Caco-2 (cell line): ENCODE measurements at regions not wholly inside any gene's neighbourhood (a gene's known extent, or its start where the extent isn't known, plus 50 kb on each side); places are given as distances from the start of the nearest gene placed in this dataset.
A peak's percentile ranks its signal among the peaks of the same experiment; 100 is the strongest.

Source experiments
- BruUV-seq: library from RNA; stranded (reverse); fragments of 400-500 nt; replicated peaks from 2 replicates; lab custom pipeline; 2021; lab: Mats Ljungman, UMichigan
- CTCF ChIA-PET: fragments of 300-600 bp; sonication (Branson Sonifier 250); formaldehyde crosslinking; loops from one replicate; lab custom pipeline; 2022; ENCODE audit warnings: antibody characterized with exemption; lab: Charles Lee
- POLR2A ChIA-PET: fragments of 300-600 bp; sonication (Branson Sonifier 250); formaldehyde crosslinking; loops from one replicate; lab custom pipeline; 2022; ENCODE audit warnings: antibody characterized with exemption; lab: Charles Lee
- DNase-seq, 2 experiments: peaks; one replicate each; pipeline versions ENCODE4 v3.0.0 to v3.0.0-alpha.2; 2020 to 2022
- H3K27me3 ChIP-seq: replicated peaks from 2 replicates; pipeline ENCODE4 v1.6.0; 2011; ENCODE audit warnings: low read length; ENCODE audit not compliant: control insufficient read depth, insufficient read depth
- H3K36me3 ChIP-seq: 2 replicates; pipeline ENCODE4 v1.5.1; 2011; ENCODE audit warnings: low read length; ENCODE audit not compliant: control insufficient read depth, insufficient read depth
- H3K4me1 ChIP-seq: fragments of 250-450 bp; sonication (Bioruptor Pico); 2 replicates; pipeline ENCODE4 v1.5.1; 2020; ENCODE audit warnings: mild to moderate bottlenecking
- H3K4me3 ChIP-seq: 2 replicates; pipeline ENCODE4 v1.5.1; 2011; ENCODE audit warnings: low read depth, mild to moderate bottlenecking, control low read depth, low read length
- H3K9me3 ChIP-seq: fragments of 250-450 bp; sonication (Bioruptor Pico); 2 replicates; pipeline ENCODE4 v1.5.1; 2020; ENCODE audit warnings: mild to moderate bottlenecking, moderate library complexity
- H3K27ac Mint-ChIP-seq: one replicate; pipeline ENCODE4 v1.8.0; 2022; ENCODE audit warnings: mixed read lengths; ENCODE audit not compliant: unreplicated experiment
- H3K27me3 Mint-ChIP-seq: one replicate; pipeline ENCODE4 v1.8.0; 2022; ENCODE audit warnings: mixed read lengths; ENCODE audit not compliant: insufficient read depth, unreplicated experiment
- H3K36me3 Mint-ChIP-seq: one replicate; pipeline ENCODE4 v1.8.0; 2022; ENCODE audit warnings: mild to moderate bottlenecking, mixed read lengths; ENCODE audit not compliant: insufficient read depth, unreplicated experiment
- H3K4me1 Mint-ChIP-seq: one replicate; pipeline ENCODE4 v1.8.0; 2022; ENCODE audit warnings: low read depth, mixed read lengths; ENCODE audit not compliant: unreplicated experiment
- H3K4me3 Mint-ChIP-seq: one replicate; pipeline ENCODE4 v1.8.0; 2022; ENCODE audit warnings: mild to moderate bottlenecking, moderate library complexity, mixed read lengths; ENCODE audit not compliant: unreplicated experiment
- H3K9me3 Mint-ChIP-seq: one replicate; pipeline ENCODE4 v1.8.0; 2022; ENCODE audit warnings: mixed read lengths; ENCODE audit not compliant: unreplicated experiment
- CTCF ChIP-seq, 2 experiments: fragments of 200-600 bp in 1 of 2; IDR thresholded peaks; 1 replicate in 1 of 2; 2 replicates in 1 of 2; pipeline versions ENCODE4 v1.5.1 to v1.8.0; 2011 to 2022; ENCODE audit warnings: antibody characterized with exemption in 1 of 2, control low read depth in 1 of 2, inconsistent platforms in 1 of 2, low read depth in 1 of 2, low read length in 1 of 2, mild to moderate bottlenecking in 1 of 2, moderate library complexity in 1 of 2; ENCODE audit not compliant: insufficient read depth in 1 of 2, severe bottlenecking in 1 of 2, unreplicated experiment in 1 of 2
- intact Hi-C: fragments of 100-400 bp; cut with micrococcal nuclease; formaldehyde crosslinking; loops from one replicate; pipeline ENCODE4 v1.10.0; 2022; ENCODE audit not compliant: unreplicated experiment

GRCh38 chr5:155905364-155905763 is 421.6 kb upstream of the SGCD start:
- no peaks in the 10 kb centered on the region for H3K36me3 Mint-ChIP-seq
- CTCF ChIA-PET = interaction anchor here (2.2 kb wide), 1 partner anchor 205 kb away, joined by 9 read pairs; no protein-coding TSS in a partner anchor
- H3K27me3 ChIP-seq = no peaks in the 10 kb centered on the region
- H3K4me3 ChIP-seq = no peak overlapping the region
- POLR2A ChIA-PET = no interaction called here
- H3K36me3 ChIP-seq = no peaks in the 10 kb centered on the region
- intact Hi-C loops = no loop called here
- no peak for DNase-seq
- no peaks in the 10 kb centered on the region for H3K4me1 ChIP-seq
- no peaks in the 10 kb centered on the region for H3K9me3 Mint-ChIP-seq
- H3K27ac Mint-ChIP-seq = no peak overlapping the region
- H3K27me3 Mint-ChIP-seq = no peaks in the 10 kb centered on the region
- H3K4me1 Mint-ChIP-seq = no peaks in the 10 kb centered on the region
- no peaks in the 10 kb centered on the region for H3K9me3 ChIP-seq
- no peak overlapping the region for H3K4me3 Mint-ChIP-seq
- no peak for TF ChIP-seq CTCF (IDR thresholded peaks at IDR 0.05; ENCODE audit: insufficient read depth in 1 of 2, low read depth in 1 of 2, low read length in 1 of 2, severe bottlenecking in 1 of 2, unreplicated experiment in 1 of 2)
- no TSS peak for BruUV-seq

- peak in 1 of 2 experiments; percentile 23 for TF ChIP-seq CTCF (IDR thresholded peaks at IDR 0.05; ENCODE audit: insufficient read depth in 1 of 2, low read depth in 1 of 2, low read length in 1 of 2, severe bottlenecking in 1 of 2, unreplicated experiment in 1 of 2)
- Histone ChIP-seq H3K36me3 (no peaks in the 10 kb centered on the region), H3K4me1 (no peaks in the 10 kb centered on the region), H3K27me3 (no peaks in the 10 kb centered on the region), H3K4me3 (no peak overlapping the region), H3K9me3 (no peaks in the 10 kb centered on the region)
- Mint-ChIP-seq H3K4me1 (no peaks in the 10 kb centered on the region), H3K36me3 (no peaks in the 10 kb centered on the region), H3K27ac (no peak overlapping the region), H3K4me3 (no peak overlapping the region), H3K27me3 (no peaks in the 10 kb centered on the region), H3K9me3 (no peaks in the 10 kb centered on the region)
- intact Hi-C loops = loop anchor here (1.0 kb wide), 2 partner anchors 206 to 289 kb away; no protein-coding TSS in a partner anchor
- ChIA-PET POLR2A (no interaction called here), CTCF (interaction anchor here (0.6 to 2.2 kb wide), 4 partner anchors 73 to 910 kb away, joined by 3 to 9 read pairs (median 3); no protein-coding TSS in a partner anchor)
- BruUV-seq = no TSS peak
- no peak for DNase-seq
These were observed 420.9 kb upstream of the SGCD start for GRCh38 chr5:155906046-155906445.

GRCh38 chr5:155908543-155908942 is 418.4 kb upstream of the SGCD start:
- no peaks in the 10 kb centered on the region for H3K36me3 Mint-ChIP-seq
- Histone ChIP-seq H3K4me3 (no peak overlapping the region), H3K4me1 (no peaks in the 10 kb centered on the region), H3K36me3 (no peaks in the 10 kb centered on the region), H3K9me3 (no peaks in the 10 kb centered on the region), H3K27me3 (no peaks in the 10 kb centered on the region)
- no peak overlapping the region for H3K27ac Mint-ChIP-seq
- no peak for TF ChIP-seq CTCF (IDR thresholded peaks at IDR 0.05; ENCODE audit: insufficient read depth in 1 of 2, low read depth in 1 of 2, low read length in 1 of 2, severe bottlenecking in 1 of 2, unreplicated experiment in 1 of 2)
- no peak overlapping the region for H3K4me3 Mint-ChIP-seq
- intact Hi-C loops = no loop called here
- DNase-seq = no peak
- no peaks in the 10 kb centered on the region for H3K4me1 Mint-ChIP-seq
- peaks cover 9% of the 10 kb centered on the region for H3K27me3 Mint-ChIP-seq
- no TSS peak for BruUV-seq
- H3K9me3 Mint-ChIP-seq = no peaks in the 10 kb centered on the region
- ChIA-PET CTCF (no interaction called here), POLR2A (no interaction called here)
